GM13977 (cell line): ENCODE measurements at regions not wholly inside any gene's neighbourhood (a gene's known extent, or its start where the extent isn't known, plus 50 kb on each side); places are given as distances from the start of the nearest gene placed in this dataset.
"Not testable (repeated sequence)": the region's sequence is repeated elsewhere in the genome, so short reads cannot be mapped to it uniquely, and the experiment has no call there.

Source experiments
- DNase-seq: peaks from one replicate; pipeline ENCODE4 v3.0.0; 2012; ENCODE audit warnings: low spot score
- CTCF ChIP-seq: IDR thresholded peaks from 2 replicates; pipeline ENCODE4 v1.5.1; 2012; ENCODE audit warnings: mild to moderate bottlenecking, control low read depth; ENCODE audit not compliant: insufficient read depth; ENCODE audit errors: extremely low read depth, missing control alignments
- in situ Hi-C: fragments of 300-500 bp; cut with MboI; formaldehyde crosslinking; loops from one replicate; pipeline ENCODE4 v1.12.0; 2022; ENCODE audit warnings: low sequenced_read_pairs, low pct_unique_long_range_greater_than_20kb, mixed read lengths, inconsistent platforms; ENCODE audit not compliant: unreplicated experiment

- no peak for DNase-seq
- TF ChIP-seq CTCF = no peak
- in situ Hi-C loops = no loop called here
Observed at GRCh38 chr1:101496109-101496508, 259.3 kb downstream of the S1PR1 start.

GRCh38 chr1:101497881-101498559 is 261.2 kb downstream of the S1PR1 start:
- in situ Hi-C loops = no loop called here
- no peak for TF ChIP-seq CTCF
- DNase-seq = no peak

- DNase-seq, in situ Hi-C loops: not testable (repeated sequence)
Observed at GRCh38 chr1:101504106-101504505, 267.3 kb downstream of the S1PR1 start.

- in situ Hi-C loops, DNase-seq: not testable (repeated sequence)
Observed at GRCh38 chr1:101505240-101505639, 268.4 kb downstream of the S1PR1 start.

- peak; percentile 72 for TF ChIP-seq CTCF
- in situ Hi-C loops = no loop called here
- DNase-seq = peak; percentile 33
Observed at GRCh38 chr1:101506541-101507164, 269.8 kb downstream of the S1PR1 start.

- TF ChIP-seq CTCF = no peak
- in situ Hi-C loops = no loop called here
- no peak for DNase-seq
Observed at GRCh38 chr1:101507547-101507971, 270.7 kb downstream of the S1PR1 start.

- DNase-seq = no peak
- in situ Hi-C loops = no loop called here
- no peak for TF ChIP-seq CTCF
Observed at GRCh38 chr1:101508913-101509312, 272.1 kb downstream of the S1PR1 start.
